Dermis blood vessel endothelial cell (primary cell): ENCODE measurements at regions not wholly inside any gene's neighbourhood (a gene's known extent, or its start where the extent isn't known, plus 50 kb on each side); places are given as distances from the start of the nearest gene placed in this dataset.
A peak's percentile ranks its signal among the peaks of the same experiment; 100 is the strongest.

Experiments used
- DNase-seq: peaks from one replicate; pipeline ENCODE4 v3.0.0; 2010

- DNase-seq = no peak
These were observed 209.0 kb downstream of the LTN1 start for GRCh38 chr21:28783641-28784185.

- peak; percentile 42 for DNase-seq
These were observed 210.9 kb downstream of the LTN1 start for GRCh38 chr21:28781602-28782276.

GRCh38 chr21:28779914-28780313 lies 212.8 kb downstream of the LTN1 start:
- DNase-seq = no peak

- DNase-seq = no peak
These were observed 216.4 kb downstream of the LTN1 start for GRCh38 chr21:28776251-28776650.

- DNase-seq = no peak
These were observed 217.6 kb downstream of the LTN1 start for GRCh38 chr21:28775071-28775470.

GRCh38 chr21:28773036-28773435 lies 219.6 kb downstream of the LTN1 start:
- no peak for DNase-seq

GRCh38 chr21:28771790-28772501 lies 220.7 kb downstream of the LTN1 start:
- no peak for DNase-seq

GRCh38 chr21:28770867-28771661 lies 221.6 kb downstream of the LTN1 start:
- no peak for DNase-seq

- no peak for DNase-seq
These were observed 223.0 kb downstream of the LTN1 start for GRCh38 chr21:28769683-28770082.

GRCh38 chr21:28768753-28769152 lies 223.9 kb downstream of the LTN1 start:
- no peak for DNase-seq

- DNase-seq = no peak
These were observed 225.2 kb downstream of the LTN1 start for GRCh38 chr21:28767523-28767922.

- DNase-seq = no peak
These were observed 228.8 kb downstream of the LTN1 start for GRCh38 chr21:28763809-28764418.

GRCh38 chr21:28762357-28762735 lies 230.3 kb downstream of the LTN1 start:
- no peak for DNase-seq

GRCh38 chr21:28761674-28762356 lies 230.9 kb downstream of the LTN1 start:
- no peak for DNase-seq

GRCh38 chr21:28758883-28759242 lies 233.8 kb downstream of the LTN1 start:
- no peak for DNase-seq

- no peak for DNase-seq
These were observed 234.4 kb downstream of the LTN1 start for GRCh38 chr21:28758042-28758882.

- DNase-seq = no peak
These were observed 237.8 kb downstream of the LTN1 start for GRCh38 chr21:28754862-28755261.

GRCh38 chr21:28754127-28754611 lies 238.5 kb downstream of the LTN1 start:
- no peak for DNase-seq

- no peak for DNase-seq
These were observed 240.5 kb downstream of the LTN1 start for GRCh38 chr21:28752131-28752530.

- no peak for DNase-seq
These were observed 241.5 kb downstream of the LTN1 start for GRCh38 chr21:28751176-28751575.

- DNase-seq = no peak
These were observed 242.1 kb downstream of the LTN1 start for GRCh38 chr21:28750565-28750964.
